ENCODE measurements at regions not wholly inside any gene's neighbourhood (a gene's known extent, or its start where the extent isn't known, plus 50 kb on each side); places are given as distances from the start of the nearest gene placed in this dataset.

DNA sequence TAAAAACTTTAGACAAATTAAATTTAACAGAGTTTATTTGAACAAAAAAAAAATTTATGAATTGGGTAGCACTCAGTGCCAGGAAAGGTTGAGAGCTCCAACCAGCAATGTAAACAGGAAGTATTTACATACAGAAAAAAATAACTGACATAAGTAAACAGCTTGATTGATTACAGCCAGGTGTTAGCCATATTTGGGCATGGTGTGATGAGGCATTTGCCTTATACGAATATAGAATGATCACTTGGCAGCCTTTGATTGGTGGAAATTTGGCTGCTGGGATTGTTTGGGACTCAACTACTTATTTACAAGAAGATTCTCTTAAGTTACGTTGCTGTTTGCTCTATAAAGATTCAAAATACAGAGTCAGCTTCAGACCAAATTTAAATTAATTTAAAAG is 172.0 kb downstream of the ADAM29 start:
- no peak for TF ChIP-seq ZNF114 (CRISPR knock-in tag; IDR thresholded peaks at IDR 0.05)
- TF ChIP-seq, protein P1, sequence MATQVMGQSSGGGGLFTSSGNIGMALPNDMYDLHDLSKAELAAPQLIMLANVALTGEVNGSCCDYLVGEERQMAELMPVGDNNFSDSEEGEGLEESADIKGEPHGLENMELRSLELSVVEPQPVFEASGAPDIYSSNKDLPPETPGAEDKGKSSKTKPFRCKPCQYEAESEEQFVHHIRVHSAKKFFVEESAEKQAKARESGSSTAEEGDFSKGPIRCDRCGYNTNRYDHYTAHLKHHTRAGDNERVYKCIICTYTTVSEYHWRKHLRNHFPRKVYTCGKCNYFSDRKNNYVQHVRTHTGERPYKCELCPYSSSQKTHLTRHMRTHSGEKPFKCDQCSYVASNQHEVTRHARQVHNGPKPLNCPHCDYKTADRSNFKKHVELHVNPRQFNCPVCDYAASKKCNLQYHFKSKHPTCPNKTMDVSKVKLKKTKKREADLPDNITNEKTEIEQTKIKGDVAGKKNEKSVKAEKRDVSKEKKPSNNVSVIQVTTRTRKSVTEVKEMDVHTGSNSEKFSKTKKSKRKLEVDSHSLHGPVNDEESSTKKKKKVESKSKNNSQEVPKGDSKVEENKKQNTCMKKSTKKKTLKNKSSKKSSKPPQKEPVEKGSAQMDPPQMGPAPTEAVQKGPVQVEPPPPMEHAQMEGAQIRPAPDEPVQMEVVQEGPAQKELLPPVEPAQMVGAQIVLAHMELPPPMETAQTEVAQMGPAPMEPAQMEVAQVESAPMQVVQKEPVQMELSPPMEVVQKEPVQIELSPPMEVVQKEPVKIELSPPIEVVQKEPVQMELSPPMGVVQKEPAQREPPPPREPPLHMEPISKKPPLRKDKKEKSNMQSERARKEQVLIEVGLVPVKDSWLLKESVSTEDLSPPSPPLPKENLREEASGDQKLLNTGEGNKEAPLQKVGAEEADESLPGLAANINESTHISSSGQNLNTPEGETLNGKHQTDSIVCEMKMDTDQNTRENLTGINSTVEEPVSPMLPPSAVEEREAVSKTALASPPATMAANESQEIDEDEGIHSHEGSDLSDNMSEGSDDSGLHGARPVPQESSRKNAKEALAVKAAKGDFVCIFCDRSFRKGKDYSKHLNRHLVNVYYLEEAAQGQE (IDR thresholded peaks at IDR 0.05; ENCODE audit: unreplicated experiment): no peak
- TF ChIP-seq ZNF331 (CRISPR knock-in tag; IDR thresholded peaks at IDR 0.05; ENCODE audit: low read depth): no peak
- no peak for TF ChIP-seq STAT1 (IDR thresholded peaks at IDR 0.05; ENCODE audit: unreplicated experiment)
- TF ChIP-seq, protein P2, sequence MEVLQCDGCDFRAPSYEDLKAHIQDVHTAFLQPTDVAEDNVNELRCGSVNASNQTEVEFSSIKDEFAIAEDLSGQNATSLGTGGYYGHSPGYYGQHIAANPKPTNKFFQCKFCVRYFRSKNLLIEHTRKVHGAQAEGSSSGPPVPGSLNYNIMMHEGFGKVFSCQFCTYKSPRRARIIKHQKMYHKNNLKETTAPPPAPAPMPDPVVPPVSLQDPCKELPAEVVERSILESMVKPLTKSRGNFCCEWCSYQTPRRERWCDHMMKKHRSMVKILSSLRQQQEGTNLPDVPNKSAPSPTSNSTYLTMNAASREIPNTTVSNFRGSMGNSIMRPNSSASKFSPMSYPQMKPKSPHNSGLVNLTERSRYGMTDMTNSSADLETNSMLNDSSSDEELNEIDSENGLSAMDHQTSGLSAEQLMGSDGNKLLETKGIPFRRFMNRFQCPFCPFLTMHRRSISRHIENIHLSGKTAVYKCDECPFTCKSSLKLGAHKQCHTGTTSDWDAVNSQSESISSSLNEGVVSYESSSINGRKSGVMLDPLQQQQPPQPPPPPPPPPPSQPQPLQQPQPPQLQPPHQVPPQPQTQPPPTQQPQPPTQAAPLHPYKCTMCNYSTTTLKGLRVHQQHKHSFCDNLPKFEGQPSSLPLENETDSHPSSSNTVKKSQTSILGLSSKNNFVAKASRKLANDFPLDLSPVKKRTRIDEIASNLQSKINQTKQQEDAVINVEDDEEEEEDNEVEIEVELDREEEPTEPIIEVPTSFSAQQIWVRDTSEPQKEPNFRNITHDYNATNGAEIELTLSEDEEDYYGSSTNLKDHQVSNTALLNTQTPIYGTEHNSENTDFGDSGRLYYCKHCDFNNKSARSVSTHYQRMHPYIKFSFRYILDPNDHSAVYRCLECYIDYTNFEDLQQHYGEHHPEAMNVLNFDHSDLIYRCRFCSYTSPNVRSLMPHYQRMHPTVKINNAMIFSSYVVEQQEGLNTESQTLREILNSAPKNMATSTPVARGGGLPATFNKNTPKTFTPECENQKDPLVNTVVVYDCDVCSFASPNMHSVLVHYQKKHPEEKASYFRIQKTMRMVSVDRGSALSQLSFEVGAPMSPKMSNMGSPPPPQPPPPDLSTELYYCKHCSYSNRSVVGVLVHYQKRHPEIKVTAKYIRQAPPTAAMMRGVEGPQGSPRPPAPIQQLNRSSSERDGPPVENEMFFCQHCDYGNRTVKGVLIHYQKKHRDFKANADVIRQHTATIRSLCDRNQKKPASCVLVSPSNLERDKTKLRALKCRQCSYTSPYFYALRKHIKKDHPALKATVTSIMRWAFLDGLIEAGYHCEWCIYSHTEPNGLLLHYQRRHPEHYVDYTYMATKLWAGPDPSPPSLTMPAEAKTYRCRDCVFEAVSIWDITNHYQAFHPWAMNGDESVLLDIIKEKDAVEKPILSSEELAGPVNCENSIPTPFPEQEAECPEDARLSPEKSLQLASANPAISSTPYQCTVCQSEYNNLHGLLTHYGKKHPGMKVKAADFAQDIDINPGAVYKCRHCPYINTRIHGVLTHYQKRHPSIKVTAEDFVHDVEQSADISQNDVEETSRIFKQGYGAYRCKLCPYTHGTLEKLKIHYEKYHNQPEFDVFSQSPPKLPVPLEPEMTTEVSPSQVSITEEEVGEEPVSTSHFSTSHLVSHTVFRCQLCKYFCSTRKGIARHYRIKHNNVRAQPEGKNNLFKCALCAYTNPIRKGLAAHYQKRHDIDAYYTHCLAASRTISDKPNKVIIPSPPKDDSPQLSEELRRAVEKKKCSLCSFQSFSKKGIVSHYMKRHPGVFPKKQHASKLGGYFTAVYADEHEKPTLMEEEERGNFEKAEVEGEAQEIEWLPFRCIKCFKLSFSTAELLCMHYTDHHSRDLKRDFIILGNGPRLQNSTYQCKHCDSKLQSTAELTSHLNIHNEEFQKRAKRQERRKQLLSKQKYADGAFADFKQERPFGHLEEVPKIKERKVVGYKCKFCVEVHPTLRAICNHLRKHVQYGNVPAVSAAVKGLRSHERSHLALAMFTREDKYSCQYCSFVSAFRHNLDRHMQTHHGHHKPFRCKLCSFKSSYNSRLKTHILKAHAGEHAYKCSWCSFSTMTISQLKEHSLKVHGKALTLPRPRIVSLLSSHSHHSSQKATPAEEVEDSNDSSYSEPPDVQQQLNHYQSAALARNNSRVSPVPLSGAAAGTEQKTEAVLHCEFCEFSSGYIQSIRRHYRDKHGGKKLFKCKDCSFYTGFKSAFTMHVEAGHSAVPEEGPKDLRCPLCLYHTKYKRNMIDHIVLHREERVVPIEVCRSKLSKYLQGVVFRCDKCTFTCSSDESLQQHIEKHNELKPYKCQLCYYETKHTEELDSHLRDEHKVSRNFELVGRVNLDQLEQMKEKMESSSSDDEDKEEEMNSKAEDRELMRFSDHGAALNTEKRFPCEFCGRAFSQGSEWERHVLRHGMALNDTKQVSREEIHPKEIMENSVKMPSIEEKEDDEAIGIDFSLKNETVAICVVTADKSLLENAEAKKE (CRISPR knock-in tag; IDR thresholded peaks at IDR 0.05): no peak
- TF ChIP-seq CREB1 (CRISPR knock-in tag; IDR thresholded peaks at IDR 0.05; ENCODE audit: low read depth): no peak
- no peak for TF ChIP-seq JUNB (IDR thresholded peaks at IDR 0.05; ENCODE audit: unreplicated experiment)
- TF ChIP-seq EZH2 (IDR thresholded peaks at IDR 0.05; ENCODE audit: low read depth, unreplicated experiment): no peak
- TF ChIP-seq, protein P3, sequence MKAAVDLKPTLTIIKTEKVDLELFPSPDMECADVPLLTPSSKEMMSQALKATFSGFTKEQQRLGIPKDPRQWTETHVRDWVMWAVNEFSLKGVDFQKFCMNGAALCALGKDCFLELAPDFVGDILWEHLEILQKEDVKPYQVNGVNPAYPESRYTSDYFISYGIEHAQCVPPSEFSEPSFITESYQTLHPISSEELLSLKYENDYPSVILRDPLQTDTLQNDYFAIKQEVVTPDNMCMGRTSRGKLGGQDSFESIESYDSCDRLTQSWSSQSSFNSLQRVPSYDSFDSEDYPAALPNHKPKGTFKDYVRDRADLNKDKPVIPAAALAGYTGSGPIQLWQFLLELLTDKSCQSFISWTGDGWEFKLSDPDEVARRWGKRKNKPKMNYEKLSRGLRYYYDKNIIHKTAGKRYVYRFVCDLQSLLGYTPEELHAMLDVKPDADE (IDR thresholded peaks at IDR 0.05): no peak
- TF ChIP-seq NANOG (IDR thresholded peaks at IDR 0.05; ENCODE audit: borderline replicate concordance): no peak
- no peak for TF ChIP-seq EZH2phosphoT487 (IDR thresholded peaks at IDR 0.05; ENCODE audit: unreplicated experiment)
- TF ChIP-seq, protein P4, sequence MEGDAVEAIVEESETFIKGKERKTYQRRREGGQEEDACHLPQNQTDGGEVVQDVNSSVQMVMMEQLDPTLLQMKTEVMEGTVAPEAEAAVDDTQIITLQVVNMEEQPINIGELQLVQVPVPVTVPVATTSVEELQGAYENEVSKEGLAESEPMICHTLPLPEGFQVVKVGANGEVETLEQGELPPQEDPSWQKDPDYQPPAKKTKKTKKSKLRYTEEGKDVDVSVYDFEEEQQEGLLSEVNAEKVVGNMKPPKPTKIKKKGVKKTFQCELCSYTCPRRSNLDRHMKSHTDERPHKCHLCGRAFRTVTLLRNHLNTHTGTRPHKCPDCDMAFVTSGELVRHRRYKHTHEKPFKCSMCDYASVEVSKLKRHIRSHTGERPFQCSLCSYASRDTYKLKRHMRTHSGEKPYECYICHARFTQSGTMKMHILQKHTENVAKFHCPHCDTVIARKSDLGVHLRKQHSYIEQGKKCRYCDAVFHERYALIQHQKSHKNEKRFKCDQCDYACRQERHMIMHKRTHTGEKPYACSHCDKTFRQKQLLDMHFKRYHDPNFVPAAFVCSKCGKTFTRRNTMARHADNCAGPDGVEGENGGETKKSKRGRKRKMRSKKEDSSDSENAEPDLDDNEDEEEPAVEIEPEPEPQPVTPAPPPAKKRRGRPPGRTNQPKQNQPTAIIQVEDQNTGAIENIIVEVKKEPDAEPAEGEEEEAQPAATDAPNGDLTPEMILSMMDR (conservative IDR thresholded peaks at IDR 0.05; ENCODE audit: low read depth in 2 of 2): no peak
- no peak for TF ChIP-seq POLR2AphosphoS5 (IDR thresholded peaks at IDR 0.05; ENCODE audit: low read depth)
- H4K20me1 ChIP-seq (replicated peaks; ENCODE audit: insufficient read depth): no peaks in the 10 kb centered on the region
- Mint-ChIP-seq H3K4me1 (no peaks in the 10 kb centered on the region), H3K36me3 (ENCODE audit: low read depth) (peaks cover 16% of the 10 kb centered on the region; the same call in 2 of the 3 replicates), H3K4me3 (no peak overlapping the region), H3K27ac (no peak overlapping the region), H3K9me3 (peaks cover 35% of the 10 kb centered on the region), H3K27me3 (ENCODE audit: insufficient read depth, low read depth, poor library complexity) (no peaks in the 10 kb centered on the region)
- no peaks in the 10 kb centered on the region for H3F3A ChIP-seq (replicated peaks; ENCODE audit: low read depth)
- H2AFZ ChIP-seq: no peak overlapping the region
- H3K4me1 ChIP-seq (ENCODE audit: insufficient read depth): no peaks in the 10 kb centered on the region
- ATAC-seq (no peak), DNase-seq (ENCODE audit: low spot score) (no peak)
- no peak overlapping the region for H3K4me3 ChIP-seq
- H3K79me2 ChIP-seq (replicated peaks; ENCODE audit: insufficient read depth): no peaks in the 10 kb centered on the region
- H3K9me2 ChIP-seq (ENCODE audit: insufficient read depth): no peaks in the 10 kb centered on the region
- H3K27me3 ChIP-seq (ENCODE audit: insufficient read depth): no peaks in the 10 kb centered on the region
- no peak overlapping the region for H3K4me2 ChIP-seq
- no peaks in the 10 kb centered on the region for H3K36me3 ChIP-seq (ENCODE audit: insufficient read depth)
- no peak overlapping the region for H3K27ac ChIP-seq (ENCODE audit: low read depth)

All from GM23338 (cell line).